NCI-H446 treated with DMSO at 0.1 percent for 48 hours (cell line): ENCODE measurements at regions not wholly inside any gene's neighbourhood (a gene's known extent, or its start where the extent isn't known, plus 50 kb on each side); places are given as distances from the start of the nearest gene placed in this dataset.
A peak's percentile ranks its signal among the peaks of the same experiment; 100 is the strongest.
"Not testable (repeated sequence)": the region's sequence is repeated elsewhere in the genome, so short reads cannot be mapped to it uniquely, and the experiment has no call there.

Source experiments
- DNase-seq: peaks from one replicate; lab custom pipeline; 2025; lab: John Stamatoyannopoulos, UW

GRCh38 chr2:122805346-122805745, 1049.9 kb downstream of the TSN start:
- no peak for DNase-seq

DNA sequence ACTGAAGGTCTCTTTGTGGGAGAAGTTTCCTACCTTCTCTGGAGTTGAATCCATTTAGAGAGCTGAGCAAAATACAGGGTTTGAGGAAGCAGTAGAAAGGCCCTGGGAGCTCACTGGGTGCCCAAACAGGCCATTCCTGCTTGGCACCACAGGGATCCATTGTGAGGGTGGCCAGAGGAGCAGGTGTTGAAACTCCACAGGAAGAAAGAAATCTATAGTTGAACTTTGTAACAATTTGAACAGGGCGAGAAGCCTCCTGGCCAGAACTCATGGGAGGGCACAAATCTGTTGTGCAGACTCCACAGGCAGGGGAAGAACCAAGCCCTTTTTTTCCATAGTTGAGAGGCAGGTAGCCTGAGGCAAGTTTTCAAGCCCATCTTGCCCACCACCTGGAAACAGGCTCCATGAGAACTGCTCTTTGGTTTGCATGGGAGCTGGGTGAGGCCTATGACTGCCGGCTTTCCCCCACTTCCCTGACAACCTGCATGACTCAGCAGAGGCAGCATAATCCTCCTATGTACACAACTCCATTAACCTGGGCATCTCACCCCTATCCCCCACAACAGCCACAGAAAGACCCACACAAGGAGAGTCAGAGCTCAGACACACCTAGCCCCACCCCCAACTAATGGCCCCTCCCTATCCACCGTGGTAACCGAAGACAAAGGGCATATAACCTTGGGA, 1053.0 kb downstream of the TSN start:
- DNase-seq = no peak

DNA sequence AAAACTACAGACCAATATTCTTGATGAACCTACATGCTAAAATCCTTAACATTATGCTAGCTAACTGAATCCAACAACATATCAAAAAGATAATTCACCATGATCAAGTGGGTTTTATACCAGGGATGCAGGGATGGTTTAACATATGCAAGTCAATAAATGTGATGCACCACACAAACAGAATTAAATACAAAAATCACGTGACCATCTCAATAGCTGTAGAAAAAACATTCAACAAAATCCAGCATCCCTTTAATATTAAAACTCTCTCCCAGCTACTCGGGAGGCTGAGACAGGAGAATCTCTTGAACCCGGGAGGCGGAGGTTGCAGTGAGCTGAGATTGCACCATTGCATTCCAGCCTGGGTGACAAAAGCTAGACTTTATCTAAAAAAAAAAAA, 1056.8 kb downstream of the TSN start:
- DNase-seq = not testable (repeated sequence)

- no peak for DNase-seq
Observed at GRCh38 chr2:122815120-122815519, 1059.7 kb downstream of the TSN start.

GRCh38 chr2:122816803-122817202, 1061.4 kb downstream of the TSN start:
- DNase-seq = peak; percentile 7

- DNase-seq = no peak
Observed at GRCh38 chr2:122822319-122822718, 1066.9 kb downstream of the TSN start.

DNA sequence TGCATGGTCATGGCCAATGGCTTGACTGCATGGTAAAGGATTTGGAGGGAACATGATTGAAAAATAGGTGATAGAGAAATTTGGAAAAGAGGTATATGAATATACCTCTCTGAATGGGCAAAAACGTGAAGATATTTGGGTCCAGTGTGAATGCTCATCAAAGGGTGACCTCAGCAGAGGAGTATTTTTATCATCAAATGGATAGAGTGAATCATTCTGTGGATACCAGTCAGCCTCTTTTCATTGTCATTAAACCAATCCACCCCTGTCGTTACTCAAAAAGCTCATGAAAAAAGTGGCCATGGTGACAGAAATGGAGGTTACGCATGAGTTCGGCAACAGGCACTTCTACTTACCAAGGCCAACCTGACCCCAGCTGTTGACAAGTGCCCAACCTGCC, 1074.7 kb downstream of the TSN start:
- no peak for DNase-seq

GRCh38 chr2:122831649-122832048, 1076.2 kb downstream of the TSN start:
- DNase-seq = no peak

DNA sequence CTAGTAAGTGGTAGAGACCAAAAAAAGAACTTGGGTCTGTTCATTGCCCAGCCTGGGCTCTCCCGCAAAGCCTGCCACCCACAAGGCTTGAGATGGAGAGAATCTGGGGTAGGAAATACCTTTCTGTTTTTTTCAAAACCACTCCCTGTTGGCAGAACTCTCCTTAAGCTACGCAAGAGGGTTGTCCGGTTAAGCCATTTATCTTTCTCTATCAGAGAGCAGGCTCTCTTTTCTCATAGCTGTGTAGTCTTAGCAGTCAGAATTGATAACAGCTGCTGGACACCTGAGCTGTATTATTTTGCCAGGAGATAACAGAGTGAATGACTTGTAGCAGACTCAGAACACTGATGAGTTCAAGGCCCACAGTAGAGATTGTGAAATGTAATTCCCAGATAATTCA, 1088.1 kb downstream of the TSN start:
- no peak for DNase-seq

GRCh38 chr2:122851161-122851560, 1095.7 kb downstream of the TSN start:
- DNase-seq = no peak

GRCh38 chr2:122851972-122852531, 1096.6 kb downstream of the TSN start:
- DNase-seq = no peak

- DNase-seq = no peak
Observed at GRCh38 chr2:122856696-122857095, 1101.2 kb downstream of the TSN start.

DNA sequence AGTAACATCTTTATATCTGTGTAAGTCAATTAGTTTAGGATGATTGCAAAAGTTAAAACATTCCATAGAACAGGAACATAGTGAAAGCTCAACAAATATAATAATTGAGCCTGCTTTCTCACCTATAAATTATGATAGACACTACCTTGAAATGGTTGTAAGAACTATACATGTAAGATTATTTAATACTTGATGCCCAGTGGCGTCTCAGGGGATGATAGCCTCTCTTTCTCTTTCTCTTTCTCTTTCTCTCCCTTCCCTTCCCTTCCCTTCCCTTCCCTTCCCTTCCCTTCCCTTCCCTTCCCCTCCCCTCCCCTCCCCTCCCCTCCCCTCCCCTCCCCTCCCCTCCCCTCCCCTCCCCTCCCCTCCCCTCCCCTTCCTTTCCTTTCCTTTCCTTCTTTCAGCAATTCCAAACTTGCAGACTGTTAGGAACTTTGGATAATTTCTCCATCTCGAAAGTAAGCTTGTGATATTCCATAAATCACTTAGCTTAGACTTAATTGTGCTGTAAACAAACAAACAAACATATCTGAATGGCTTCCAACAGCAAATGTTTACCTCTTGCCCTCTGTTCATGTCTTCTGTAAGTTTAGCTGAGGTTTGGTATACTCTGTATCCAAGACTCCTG, 1102.7 kb downstream of the TSN start:
- no peak for DNase-seq

DNA sequence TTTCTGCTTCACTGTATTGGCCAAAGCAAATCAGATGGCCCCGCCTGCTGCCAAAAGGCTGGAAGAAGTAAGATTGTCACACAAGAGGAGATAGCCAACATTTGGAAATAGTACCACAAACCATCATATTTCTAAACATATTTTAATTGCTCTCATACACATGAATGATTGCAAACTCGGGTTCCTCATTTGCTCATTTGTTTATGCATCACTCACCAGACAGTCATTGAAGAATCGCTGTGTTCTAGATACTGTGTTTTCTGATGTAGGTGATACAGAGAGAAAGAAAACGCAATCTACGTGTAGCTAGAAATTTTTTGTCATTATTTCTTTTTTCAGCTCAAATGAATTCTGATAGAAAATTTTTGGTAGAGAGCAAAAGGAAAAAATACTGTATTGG, 1103.4 kb downstream of the TSN start:
- no peak for DNase-seq

DNA sequence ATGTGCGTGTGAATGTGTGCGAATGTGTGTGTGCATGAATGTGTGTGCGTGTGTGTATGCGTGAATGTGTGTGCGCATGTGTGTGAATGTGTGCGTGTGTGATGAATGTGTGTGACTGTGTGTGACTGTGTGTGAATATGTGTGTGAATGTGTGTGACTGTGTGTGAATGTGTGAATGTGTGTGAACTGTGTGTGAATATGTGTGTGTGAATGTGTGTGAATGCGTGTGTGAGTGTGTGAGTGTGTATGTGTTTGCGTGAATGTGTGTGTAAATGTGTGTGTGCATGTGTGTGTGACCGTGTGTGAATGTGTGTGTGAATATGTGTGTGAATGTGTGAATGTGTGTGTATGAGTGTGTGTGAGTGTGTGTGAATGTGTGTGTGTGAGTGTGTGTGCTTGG, 1103.8 kb downstream of the TSN start:
- no peak for DNase-seq

GRCh38 chr2:122863532-122863931, 1108.1 kb downstream of the TSN start:
- peak; percentile 94 for DNase-seq

GRCh38 chr2:122864728-122865127, 1109.3 kb downstream of the TSN start:
- DNase-seq = peak; percentile 65

GRCh38 chr2:122866095-122866494, 1110.6 kb downstream of the TSN start:
- no peak for DNase-seq

- no peak for DNase-seq
Observed at GRCh38 chr2:122867941-122868340, 1112.5 kb downstream of the TSN start.

- DNase-seq = peak; percentile 56
Observed at GRCh38 chr2:122868646-122869275, 1113.3 kb downstream of the TSN start.

DNA sequence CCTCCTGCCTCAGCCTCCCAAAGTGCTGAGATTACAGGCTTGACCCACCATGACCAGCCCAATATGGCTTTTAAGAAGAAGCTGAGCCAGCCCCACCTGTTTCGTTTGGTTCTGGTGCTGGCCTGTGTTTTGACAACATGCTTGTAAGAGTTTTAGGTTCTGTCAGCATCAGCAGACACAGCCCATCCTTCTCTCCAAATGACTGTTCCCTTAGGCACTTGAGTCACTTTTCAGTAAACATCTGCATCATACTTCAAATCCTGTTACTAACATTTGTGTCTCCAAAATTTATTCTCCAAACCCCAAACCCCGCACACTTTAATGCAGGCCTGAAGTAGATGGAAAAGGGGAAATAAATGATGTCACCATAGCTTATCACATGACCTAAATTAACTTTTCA, 1118.5 kb downstream of the TSN start:
- DNase-seq = no peak

GRCh38 chr2:122875091-122875865, 1119.8 kb downstream of the TSN start:
- DNase-seq = no peak
